GM19238 (cell line): ENCODE measurements at regions not wholly inside any gene's neighbourhood (a gene's known extent, or its start where the extent isn't known, plus 50 kb on each side); places are given as distances from the start of the nearest gene placed in this dataset.

Source experiments
- DNase-seq: peaks from one replicate; pipeline ENCODE4 v3.0.0; 2011; ENCODE audit warnings: low spot score; ENCODE audit not compliant: insufficient read length

GRCh38 chr5:81914696-81915095 is 57.1 kb upstream of the ATG10 start:
- no peak for DNase-seq

- DNase-seq, result no peak
These were observed 58.9 kb upstream of the ATG10 start for GRCh38 chr5:81912933-81913332.

- DNase-seq, result no peak
These were observed 62.1 kb upstream of the ATG10 start for GRCh38 chr5:81909677-81910076.

GRCh38 chr5:81908771-81909170 is 63.1 kb upstream of the ATG10 start:
- no peak for DNase-seq

- no peak for DNase-seq
These were observed 63.8 kb upstream of the ATG10 start for GRCh38 chr5:81908044-81908443.

- DNase-seq, result no peak
These were observed 64.7 kb upstream of the ATG10 start for GRCh38 chr5:81907012-81907635.

- no peak for DNase-seq
These were observed 65.7 kb upstream of the ATG10 start for GRCh38 chr5:81906086-81906485.

GRCh38 chr5:81904861-81905260 is 67.0 kb upstream of the ATG10 start:
- no peak for DNase-seq

- DNase-seq, result no peak
These were observed 67.7 kb upstream of the ATG10 start for GRCh38 chr5:81904166-81904565.

- no peak for DNase-seq
These were observed 70.2 kb upstream of the ATG10 start for GRCh38 chr5:81901586-81901985.

GRCh38 chr5:81899123-81899522 is 72.7 kb upstream of the ATG10 start:
- DNase-seq, result no peak

GRCh38 chr5:81898403-81898802 is 73.4 kb upstream of the ATG10 start:
- DNase-seq, result no peak

GRCh38 chr5:81896764-81897163 is 75.1 kb upstream of the ATG10 start:
- no peak for DNase-seq

GRCh38 chr5:81895307-81895706 is 76.5 kb upstream of the ATG10 start:
- no peak for DNase-seq

- no peak for DNase-seq
These were observed 77.9 kb upstream of the ATG10 start for GRCh38 chr5:81893961-81894360.

- no peak for DNase-seq
These were observed 87.0 kb upstream of the ATG10 start for GRCh38 chr5:81884871-81885270.

GRCh38 chr5:81883371-81883770 is 88.5 kb upstream of the ATG10 start:
- DNase-seq, result no peak

GRCh38 chr5:81881595-81881994 is 90.2 kb upstream of the ATG10 start:
- DNase-seq, result no peak

GRCh38 chr5:81879936-81880335 is 91.9 kb upstream of the ATG10 start:
- no peak for DNase-seq

- DNase-seq, result no peak
These were observed 93.5 kb upstream of the ATG10 start for GRCh38 chr5:81878333-81878732.

GRCh38 chr5:81866994-81867393 is 104.8 kb upstream of the ATG10 start:
- no peak for DNase-seq

GRCh38 chr5:81860778-81861177 is 109.9 kb upstream of the SSBP2 start:
- no peak for DNase-seq

GRCh38 chr5:81859624-81860023 is 108.7 kb upstream of the SSBP2 start:
- DNase-seq, result no peak
